Choroid plexus epithelial cell (primary cell): ENCODE measurements at regions not wholly inside any gene's neighbourhood (a gene's known extent, or its start where the extent isn't known, plus 50 kb on each side); places are given as distances from the start of the nearest gene placed in this dataset.

ENCODE experiments used
- DNase-seq: peaks from one replicate; pipeline ENCODE4 v3.0.0-alpha.2; 2010; ENCODE audit warnings: low read depth
- H3K4me3 ChIP-seq: 2 replicates; pipeline ENCODE4 v1.5.1; 2011; ENCODE audit warnings: low read depth, mild to moderate bottlenecking, control low read depth, low read length, moderate library complexity
- CTCF ChIP-seq: conservative IDR thresholded peaks from 2 replicates; pipeline ENCODE4 v1.5.1; 2011; ENCODE audit warnings: low read depth, mild to moderate bottlenecking, control low read depth, inconsistent platforms, low read length, moderate library complexity

GRCh38 chr6:56314683-56315523, 67.5 kb upstream of the COL21A1 start:
- no peak overlapping the region for H3K4me3 ChIP-seq
- DNase-seq: peak; percentile 68
- peak; percentile 89 for TF ChIP-seq CTCF

GRCh38 chr6:56311533-56312448, 64.4 kb upstream of the COL21A1 start:
- no peak overlapping the region for H3K4me3 ChIP-seq
- TF ChIP-seq CTCF: no peak
- DNase-seq: no peak

GRCh38 chr6:56311061-56311460, 63.7 kb upstream of the COL21A1 start:
- no peak for DNase-seq
- no peak for TF ChIP-seq CTCF

GRCh38 chr6:56310241-56310640, 62.9 kb upstream of the COL21A1 start:
- no peak for DNase-seq
- TF ChIP-seq CTCF: peak; percentile 6
- no peak overlapping the region for H3K4me3 ChIP-seq

More at GRCh38 chr6:56311061-56311460, 63.7 kb upstream of the COL21A1 start:
- H3K4me3 ChIP-seq: no peak overlapping the region

- no peak overlapping the region for H3K4me3 ChIP-seq
- no peak for DNase-seq
- TF ChIP-seq CTCF: no peak
Observed at GRCh38 chr6:56299916-56300315, 52.5 kb upstream of the COL21A1 start.

- peak; percentile 29 for DNase-seq
- no peak for TF ChIP-seq CTCF
- no peak overlapping the region for H3K4me3 ChIP-seq
Observed at GRCh38 chr6:56297022-56297989, 49.9 kb upstream of the COL21A1 start.
